Stimulated activated CD4-positive, alpha-beta T cell treated with anti-CD3 and anti-CD28 coated beads, Interleukin-15, amount 100 ng/mL, for 48 hours (primary cell): ENCODE measurements at regions not wholly inside any gene's neighbourhood (a gene's known extent, or its start where the extent isn't known, plus 50 kb on each side); places are given as distances from the start of the nearest gene placed in this dataset.
A peak's percentile ranks its signal among the peaks of the same experiment; 100 is the strongest.

Experiments
- DNase-seq, 2 donors: peaks; one replicate each; pipeline ENCODE4 v3.0.0-alpha.2; 2020; ENCODE audit warnings: low read depth in 2 of 2

- no peak for DNase-seq
Measured at GRCh38 chr7:35450456-35451214, 196.7 kb upstream of the TBX20 start.

- no peak for DNase-seq
Measured at GRCh38 chr7:35448486-35448885, 194.6 kb upstream of the TBX20 start.

- no peak for DNase-seq
Measured at GRCh38 chr7:35446091-35446490, 192.2 kb upstream of the TBX20 start.

GRCh38 chr7:35437619-35438275, 183.8 kb upstream of the TBX20 start:
- no peak for DNase-seq

GRCh38 chr7:35436452-35436851, 182.6 kb upstream of the TBX20 start:
- no peak for DNase-seq

- peak in 1 of 2 donors; percentile 1 for DNase-seq
Measured at GRCh38 chr7:35430547-35431153, 176.8 kb upstream of the TBX20 start.

GRCh38 chr7:35424869-35425495, 171.1 kb upstream of the TBX20 start:
- peak; percentile 7 to 35 for DNase-seq

GRCh38 chr7:35424440-35424839, 170.5 kb upstream of the TBX20 start:
- DNase-seq: no peak

GRCh38 chr7:35422715-35423114, 168.8 kb upstream of the TBX20 start:
- DNase-seq: no peak

GRCh38 chr7:35420656-35421055, 166.8 kb upstream of the TBX20 start:
- DNase-seq: no peak

- no peak for DNase-seq
Measured at GRCh38 chr7:35419391-35419755, 165.5 kb upstream of the TBX20 start.

- no peak for DNase-seq
Measured at GRCh38 chr7:35418716-35419390, 165.0 kb upstream of the TBX20 start.

- no peak for DNase-seq
Measured at GRCh38 chr7:35416568-35416967, 162.7 kb upstream of the TBX20 start.

- no peak for DNase-seq
Measured at GRCh38 chr7:35415411-35415822, 161.5 kb upstream of the TBX20 start.

- no peak for DNase-seq
Measured at GRCh38 chr7:35411331-35411730, 157.4 kb upstream of the TBX20 start.

GRCh38 chr7:35405461-35405860, 151.6 kb upstream of the TBX20 start:
- no peak for DNase-seq

GRCh38 chr7:35401217-35401879, 147.4 kb upstream of the TBX20 start:
- no peak for DNase-seq

GRCh38 chr7:35399840-35400239, 145.9 kb upstream of the TBX20 start:
- no peak for DNase-seq

GRCh38 chr7:35399216-35399615, 145.3 kb upstream of the TBX20 start:
- DNase-seq: no peak

- no peak for DNase-seq
Measured at GRCh38 chr7:35398518-35398917, 144.6 kb upstream of the TBX20 start.

- no peak for DNase-seq
Measured at GRCh38 chr7:35390146-35390545, 136.2 kb upstream of the TBX20 start.

GRCh38 chr7:35389636-35390035, 135.7 kb upstream of the TBX20 start:
- DNase-seq: no peak
